Stomach (tissue), 4 donors: ENCODE measurements at regions not wholly inside any gene's neighbourhood (a gene's known extent, or its start where the extent isn't known, plus 50 kb on each side); places are given as distances from the start of the nearest gene placed in this dataset.

Source experiments
- EP300 ChIP-seq: sonication (generic); formaldehyde crosslinking; IDR thresholded peaks from one replicate; pipeline ENCODE4 v1.6.1; 2017; ENCODE audit warnings: antibody characterized with exemption
- POLR2A ChIP-seq, 4 donors: fragments of 450-650 bp; IDR thresholded peaks; one replicate each; pipeline ENCODE4 v1.6.1; 2016; ENCODE audit warnings: antibody characterized with exemption in 4 of 4, control low read depth in 2 of 4, mild to moderate bottlenecking in 1 of 4, moderate library complexity in 1 of 4
- POLR2AphosphoS5 ChIP-seq, 3 donors: sonication (generic); formaldehyde crosslinking; IDR thresholded peaks; one replicate each; pipeline ENCODE4 v1.6.1; 2016; ENCODE audit warnings: antibody characterized with exemption in 3 of 3
- TF ChIP-seq, protein P1 (sequence below), 7 experiments: fragments of 450-650 bp in 4 of 7; fragments of 200-600 bp in 3 of 7; sonication (generic) in 3 of 7; IDR thresholded peaks; one replicate each; pipeline ENCODE4 v1.5.1; 2016 to 2019; ENCODE audit warnings: antibody characterized with exemption in 7 of 7, control low read depth in 2 of 7, mild to moderate bottlenecking in 1 of 7

DNA sequence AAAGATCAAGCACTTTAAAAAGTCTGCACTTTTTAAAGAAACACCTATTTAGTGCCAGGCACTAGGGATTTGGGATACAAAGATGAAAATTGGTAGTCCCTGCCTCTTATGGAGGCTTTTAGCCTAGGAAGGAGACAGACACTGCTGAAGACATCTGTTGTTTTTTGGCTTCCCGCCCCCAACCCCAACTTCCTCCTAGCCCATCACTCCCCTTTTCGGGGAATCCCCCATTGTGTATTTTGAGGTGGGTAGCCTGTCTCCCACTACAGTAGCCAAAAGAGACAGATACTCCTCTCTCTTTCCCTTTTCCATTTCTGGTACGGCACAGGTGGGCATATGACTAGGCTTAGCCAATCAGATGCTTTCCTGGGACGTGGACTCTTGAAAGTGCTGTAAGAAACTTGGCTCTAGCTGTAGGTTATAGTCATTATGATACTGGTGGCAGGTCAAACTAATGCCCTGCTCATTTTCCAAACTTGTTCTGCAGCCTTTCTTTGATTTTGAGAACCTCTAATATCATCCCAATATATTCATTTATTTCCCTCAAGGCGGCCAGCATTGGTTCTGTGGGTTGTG, 194.6 kb upstream of the RBPJ start:
- TF ChIP-seq, protein P1, sequence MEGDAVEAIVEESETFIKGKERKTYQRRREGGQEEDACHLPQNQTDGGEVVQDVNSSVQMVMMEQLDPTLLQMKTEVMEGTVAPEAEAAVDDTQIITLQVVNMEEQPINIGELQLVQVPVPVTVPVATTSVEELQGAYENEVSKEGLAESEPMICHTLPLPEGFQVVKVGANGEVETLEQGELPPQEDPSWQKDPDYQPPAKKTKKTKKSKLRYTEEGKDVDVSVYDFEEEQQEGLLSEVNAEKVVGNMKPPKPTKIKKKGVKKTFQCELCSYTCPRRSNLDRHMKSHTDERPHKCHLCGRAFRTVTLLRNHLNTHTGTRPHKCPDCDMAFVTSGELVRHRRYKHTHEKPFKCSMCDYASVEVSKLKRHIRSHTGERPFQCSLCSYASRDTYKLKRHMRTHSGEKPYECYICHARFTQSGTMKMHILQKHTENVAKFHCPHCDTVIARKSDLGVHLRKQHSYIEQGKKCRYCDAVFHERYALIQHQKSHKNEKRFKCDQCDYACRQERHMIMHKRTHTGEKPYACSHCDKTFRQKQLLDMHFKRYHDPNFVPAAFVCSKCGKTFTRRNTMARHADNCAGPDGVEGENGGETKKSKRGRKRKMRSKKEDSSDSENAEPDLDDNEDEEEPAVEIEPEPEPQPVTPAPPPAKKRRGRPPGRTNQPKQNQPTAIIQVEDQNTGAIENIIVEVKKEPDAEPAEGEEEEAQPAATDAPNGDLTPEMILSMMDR (IDR thresholded peaks at IDR 0.05): no peak
- TF ChIP-seq POLR2A (IDR thresholded peaks at IDR 0.05) (no peak), POLR2AphosphoS5 (IDR thresholded peaks at IDR 0.05) (no peak), EP300 (no peak)
